ENCODE measurements at regions not wholly inside any gene's neighbourhood (a gene's known extent, or its start where the extent isn't known, plus 50 kb on each side); places are given as distances from the start of the nearest gene placed in this dataset.

DNA sequence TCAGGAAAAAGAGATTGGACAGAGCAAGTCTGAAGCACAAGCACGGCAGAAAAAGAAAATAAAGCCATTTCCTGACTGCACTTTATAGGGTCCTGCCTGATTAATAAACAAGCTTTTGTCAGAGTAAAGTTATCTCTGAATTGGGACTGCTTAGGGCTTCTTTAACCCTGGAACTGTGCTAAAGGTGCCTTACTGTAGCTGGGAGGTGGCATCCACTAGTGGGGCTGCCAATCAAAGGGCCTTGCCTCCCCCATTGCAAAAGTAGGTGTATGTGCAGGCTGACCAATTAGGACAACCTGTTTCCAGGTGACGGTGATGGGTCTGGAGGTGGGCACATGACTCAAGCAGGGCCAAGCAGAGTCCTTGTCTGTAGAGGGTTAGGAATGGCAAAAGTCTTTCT, 57.4 kb upstream of the RAPH1 start:
- DNase-seq (ENCODE audit: low read depth, low spot score): no peak
- Histone ChIP-seq H3K9me3 (ENCODE audit: control insufficient read depth, insufficient read depth, low read length) (no peaks in the 10 kb centered on the region), H3K27ac (ENCODE audit: low read depth, low read length) (no peak overlapping the region), H3K4me3 (ENCODE audit: low read depth, low read length) (no peak overlapping the region), H3K27me3 (ENCODE audit: control insufficient read depth, insufficient read depth, low read length) (no peaks in the 10 kb centered on the region)
- ChIA-PET POLR2A (no interaction called here), CTCF (no interaction called here)
- TF ChIP-seq, protein P1, sequence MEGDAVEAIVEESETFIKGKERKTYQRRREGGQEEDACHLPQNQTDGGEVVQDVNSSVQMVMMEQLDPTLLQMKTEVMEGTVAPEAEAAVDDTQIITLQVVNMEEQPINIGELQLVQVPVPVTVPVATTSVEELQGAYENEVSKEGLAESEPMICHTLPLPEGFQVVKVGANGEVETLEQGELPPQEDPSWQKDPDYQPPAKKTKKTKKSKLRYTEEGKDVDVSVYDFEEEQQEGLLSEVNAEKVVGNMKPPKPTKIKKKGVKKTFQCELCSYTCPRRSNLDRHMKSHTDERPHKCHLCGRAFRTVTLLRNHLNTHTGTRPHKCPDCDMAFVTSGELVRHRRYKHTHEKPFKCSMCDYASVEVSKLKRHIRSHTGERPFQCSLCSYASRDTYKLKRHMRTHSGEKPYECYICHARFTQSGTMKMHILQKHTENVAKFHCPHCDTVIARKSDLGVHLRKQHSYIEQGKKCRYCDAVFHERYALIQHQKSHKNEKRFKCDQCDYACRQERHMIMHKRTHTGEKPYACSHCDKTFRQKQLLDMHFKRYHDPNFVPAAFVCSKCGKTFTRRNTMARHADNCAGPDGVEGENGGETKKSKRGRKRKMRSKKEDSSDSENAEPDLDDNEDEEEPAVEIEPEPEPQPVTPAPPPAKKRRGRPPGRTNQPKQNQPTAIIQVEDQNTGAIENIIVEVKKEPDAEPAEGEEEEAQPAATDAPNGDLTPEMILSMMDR (IDR thresholded peaks at IDR 0.05; ENCODE audit: low read depth, low read length): no peak

DNA sequence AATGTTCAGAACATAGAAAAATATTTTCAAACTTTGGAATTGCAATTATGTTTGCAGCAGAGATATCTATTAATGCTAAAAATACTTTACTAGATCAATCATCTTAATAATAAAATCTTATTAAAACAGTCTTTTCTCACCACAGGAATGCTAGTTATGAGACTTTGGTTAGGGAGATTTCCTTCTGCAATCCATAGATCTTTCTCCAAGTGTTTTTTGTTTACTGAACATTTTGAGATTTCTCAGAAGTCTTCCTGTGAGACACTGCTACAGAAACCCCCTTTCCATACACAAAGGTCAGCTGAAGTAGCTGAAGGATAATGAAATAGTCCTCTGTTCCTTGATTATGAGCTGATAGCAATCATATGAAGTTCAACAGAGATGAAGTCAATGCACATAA, 59.4 kb upstream of the RAPH1 start:
- TF ChIP-seq, protein P1 (IDR thresholded peaks at IDR 0.05; ENCODE audit: low read depth, low read length): no peak

DNA sequence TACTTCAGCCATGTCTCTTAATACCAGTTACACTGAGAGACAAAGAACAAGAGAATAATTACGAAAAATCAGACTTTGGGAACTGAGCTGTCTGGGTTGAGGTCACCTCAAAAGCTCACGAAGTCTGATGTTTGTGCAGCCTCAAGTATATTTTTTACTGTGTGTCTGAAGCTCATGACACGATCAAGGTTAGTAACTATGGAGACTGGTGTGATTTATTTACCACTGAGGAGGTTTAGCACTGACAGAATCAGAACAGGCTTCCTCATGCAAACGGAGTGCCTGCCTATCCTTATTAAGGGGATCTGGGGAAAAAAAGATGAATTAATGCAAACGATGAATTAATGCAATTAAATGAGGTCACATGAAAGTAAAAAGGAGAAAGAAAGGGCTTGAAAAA, 61.1 kb upstream of the RAPH1 start:
- Histone ChIP-seq H3K27me3 (ENCODE audit: control insufficient read depth, insufficient read depth, low read length) (no peaks in the 10 kb centered on the region), H3K4me3 (ENCODE audit: low read depth, low read length) (no peak overlapping the region), H3K9me3 (ENCODE audit: control insufficient read depth, insufficient read depth, low read length) (no peaks in the 10 kb centered on the region), H3K27ac (ENCODE audit: low read depth, low read length) (no peak overlapping the region)
- CTCF ChIA-PET: no interaction called here
- POLR2A ChIA-PET: no interaction called here
- TF ChIP-seq, protein P1 (IDR thresholded peaks at IDR 0.05; ENCODE audit: low read depth, low read length): no peak
- DNase-seq (ENCODE audit: low read depth, low spot score): no peak

More for the DNA sequence above, 59.4 kb upstream of the RAPH1 start:
- Histone ChIP-seq H3K27ac (ENCODE audit: low read depth, low read length) (no peak overlapping the region), H3K27me3 (ENCODE audit: control insufficient read depth, insufficient read depth, low read length) (no peaks in the 10 kb centered on the region), H3K4me3 (ENCODE audit: low read depth, low read length) (no peak overlapping the region), H3K9me3 (ENCODE audit: control insufficient read depth, insufficient read depth, low read length) (no peaks in the 10 kb centered on the region)
- POLR2A ChIA-PET: no interaction called here
- CTCF ChIA-PET: no interaction called here
- no peak for DNase-seq (ENCODE audit: low read depth, low spot score)

DNA sequence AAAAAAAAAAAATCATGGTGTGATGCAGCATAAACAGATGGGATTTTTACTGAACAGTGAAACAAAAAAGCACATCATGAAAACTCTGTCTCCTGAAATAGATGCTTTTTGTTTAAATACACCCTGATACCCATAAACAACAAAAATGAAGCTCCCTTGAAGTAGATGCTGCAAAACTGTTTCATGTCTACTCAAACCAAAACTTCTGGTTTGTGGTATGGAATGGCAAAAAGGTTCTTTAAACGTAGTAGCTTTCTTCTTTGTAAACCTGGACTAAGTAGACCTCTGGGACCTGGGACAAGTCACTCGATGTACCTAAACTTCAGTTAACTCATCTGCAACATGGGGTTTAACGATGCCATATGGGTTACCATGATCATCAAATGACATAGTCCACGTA, 64.4 kb upstream of the RAPH1 start:
- no peak overlapping the region for H3K27ac ChIP-seq (ENCODE audit: low read depth, low read length)
- DNase-seq (ENCODE audit: low read depth, low spot score): no peak
- POLR2A ChIA-PET: interaction anchor here (0.5 to 0.7 kb wide), 2 partner anchors 15 to 37 kb away, joined by 4 read pairs; no protein-coding TSS in a partner anchor
- CTCF ChIA-PET: no interaction called here
- no peaks in the 10 kb centered on the region for H3K9me3 ChIP-seq (ENCODE audit: control insufficient read depth, insufficient read depth, low read length)
- TF ChIP-seq, protein P1 (IDR thresholded peaks at IDR 0.05; ENCODE audit: low read depth, low read length): no peak
- H3K4me3 ChIP-seq (ENCODE audit: low read depth, low read length): no peak overlapping the region
- H3K27me3 ChIP-seq (ENCODE audit: control insufficient read depth, insufficient read depth, low read length): no peaks in the 10 kb centered on the region

DNA sequence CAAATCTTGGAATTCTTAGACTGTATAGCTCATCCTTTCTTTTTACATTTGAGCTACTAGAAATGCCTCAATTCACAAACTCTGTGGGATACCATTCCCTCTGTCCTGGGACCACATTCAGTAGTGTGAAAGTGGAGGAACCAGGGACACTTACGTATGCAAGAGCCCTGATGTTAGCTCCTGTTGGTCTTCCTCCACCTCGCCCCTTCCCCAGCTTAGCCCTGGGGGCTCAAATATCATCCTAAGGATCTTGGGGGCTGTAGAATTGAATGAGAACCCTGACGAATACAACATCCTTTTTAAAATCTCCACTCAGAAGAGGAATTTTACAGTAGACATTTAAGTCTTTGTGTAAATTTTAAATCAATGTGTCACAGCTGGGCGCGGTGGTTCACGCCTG, 65.2 kb upstream of the RAPH1 start:
- ChIA-PET POLR2A (no interaction called here), CTCF (no interaction called here)
- H3K27ac ChIP-seq (ENCODE audit: low read depth, low read length): no peak overlapping the region
- TF ChIP-seq, protein P1 (IDR thresholded peaks at IDR 0.05; ENCODE audit: low read depth, low read length): no peak
- DNase-seq (ENCODE audit: low read depth, low spot score): no peak
- no peaks in the 10 kb centered on the region for H3K27me3 ChIP-seq (ENCODE audit: control insufficient read depth, insufficient read depth, low read length)
- H3K9me3 ChIP-seq (ENCODE audit: control insufficient read depth, insufficient read depth, low read length): no peaks in the 10 kb centered on the region
- no peak overlapping the region for H3K4me3 ChIP-seq (ENCODE audit: low read depth, low read length)
